ENCODE measurements at regions not wholly inside any gene's neighbourhood (a gene's known extent, or its start where the extent isn't known, plus 50 kb on each side); places are given as distances from the start of the nearest gene placed in this dataset.

- TF ChIP-seq CTCF (IDR thresholded peaks at IDR 0.05): no peak
- no peak for TF ChIP-seq POLR2A (IDR thresholded peaks at IDR 0.05)
These were observed 776.8 kb downstream of the CCDC85A start for GRCh38 chr2:56960581-56960980.

Measured in tibial nerve (tissue), 3 donors.